Uterus (tissue), 2 donors: ENCODE measurements at regions not wholly inside any gene's neighbourhood (a gene's known extent, or its start where the extent isn't known, plus 50 kb on each side); places are given as distances from the start of the nearest gene placed in this dataset.

Experiments used
- POLR2A ChIP-seq, 2 donors: fragments of 450-650 bp; IDR thresholded peaks; one replicate each; pipeline ENCODE4 v1.6.1; 2016; ENCODE audit warnings: antibody characterized with exemption in 2 of 2, mild to moderate bottlenecking in 1 of 2, moderate library complexity in 1 of 2
- TF ChIP-seq, protein P1 (sequence below), 4 experiments: fragments of 200-600 bp in 2 of 4; fragments of 450-650 bp in 2 of 4; sonication (generic) in 2 of 4; IDR thresholded peaks; one replicate each; pipeline ENCODE4 v1.5.1; 2016 to 2019; ENCODE audit warnings: antibody characterized with exemption in 4 of 4, mild to moderate bottlenecking in 2 of 4, moderate library complexity in 1 of 4

DNA sequence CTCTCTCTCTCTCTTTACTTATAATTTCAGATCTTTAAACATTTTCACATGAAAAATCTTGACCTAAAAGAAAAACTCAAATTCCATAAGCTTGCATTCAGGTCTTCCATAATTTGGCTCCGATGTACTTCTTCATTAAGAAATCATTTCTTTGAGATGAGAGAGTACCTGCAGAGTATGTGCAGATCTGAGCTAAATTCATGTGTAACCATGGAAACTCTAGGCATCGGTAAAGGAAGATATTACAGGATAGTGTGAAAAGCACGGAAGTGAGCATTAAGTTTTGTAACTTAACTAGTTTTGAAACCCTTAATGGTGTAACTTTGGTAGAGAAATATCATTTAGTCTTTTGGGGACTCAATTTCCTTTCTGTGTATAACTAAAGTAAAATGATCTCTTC is 295.9 kb upstream of the SOX4 start:
- TF ChIP-seq, protein P1, sequence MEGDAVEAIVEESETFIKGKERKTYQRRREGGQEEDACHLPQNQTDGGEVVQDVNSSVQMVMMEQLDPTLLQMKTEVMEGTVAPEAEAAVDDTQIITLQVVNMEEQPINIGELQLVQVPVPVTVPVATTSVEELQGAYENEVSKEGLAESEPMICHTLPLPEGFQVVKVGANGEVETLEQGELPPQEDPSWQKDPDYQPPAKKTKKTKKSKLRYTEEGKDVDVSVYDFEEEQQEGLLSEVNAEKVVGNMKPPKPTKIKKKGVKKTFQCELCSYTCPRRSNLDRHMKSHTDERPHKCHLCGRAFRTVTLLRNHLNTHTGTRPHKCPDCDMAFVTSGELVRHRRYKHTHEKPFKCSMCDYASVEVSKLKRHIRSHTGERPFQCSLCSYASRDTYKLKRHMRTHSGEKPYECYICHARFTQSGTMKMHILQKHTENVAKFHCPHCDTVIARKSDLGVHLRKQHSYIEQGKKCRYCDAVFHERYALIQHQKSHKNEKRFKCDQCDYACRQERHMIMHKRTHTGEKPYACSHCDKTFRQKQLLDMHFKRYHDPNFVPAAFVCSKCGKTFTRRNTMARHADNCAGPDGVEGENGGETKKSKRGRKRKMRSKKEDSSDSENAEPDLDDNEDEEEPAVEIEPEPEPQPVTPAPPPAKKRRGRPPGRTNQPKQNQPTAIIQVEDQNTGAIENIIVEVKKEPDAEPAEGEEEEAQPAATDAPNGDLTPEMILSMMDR (IDR thresholded peaks at IDR 0.05), result no peak
- no peak for TF ChIP-seq POLR2A (IDR thresholded peaks at IDR 0.05)
